HUES48 (cell line): ENCODE measurements at regions not wholly inside any gene's neighbourhood (a gene's known extent, or its start where the extent isn't known, plus 50 kb on each side); places are given as distances from the start of the nearest gene placed in this dataset.

Source experiments
- H3K27ac ChIP-seq: one replicate; pipeline ENCODE4 v1.7.0; 2013; ENCODE audit warnings: low read depth, low read length, inconsistent platforms
- H3K27me3 ChIP-seq: 2 replicates; pipeline ENCODE4 v1.6.1; 2013; ENCODE audit warnings: mild to moderate bottlenecking, low read length; ENCODE audit not compliant: control insufficient read depth, insufficient read depth
- H3K36me3 ChIP-seq: 2 replicates; pipeline ENCODE4 v1.6.1; 2013; ENCODE audit warnings: low read length; ENCODE audit not compliant: control insufficient read depth, insufficient read depth
- H3K4me1 ChIP-seq: 2 replicates; pipeline ENCODE4 v1.6.1; 2013; ENCODE audit warnings: mild to moderate bottlenecking, low read length; ENCODE audit not compliant: control insufficient read depth, insufficient read depth
- H3K4me3 ChIP-seq: 2 replicates; pipeline ENCODE4 v1.5.1; 2013; ENCODE audit warnings: mild to moderate bottlenecking, low read depth, low read length
- H3K9ac ChIP-seq: 2 replicates; pipeline ENCODE4 v1.6.1; 2013; ENCODE audit warnings: mild to moderate bottlenecking, low read depth, low read length, moderate library complexity
- H3K9me3 ChIP-seq: 2 replicates; pipeline ENCODE4 v1.6.1; 2013; ENCODE audit warnings: low read length; ENCODE audit not compliant: control insufficient read depth, insufficient read depth

DNA sequence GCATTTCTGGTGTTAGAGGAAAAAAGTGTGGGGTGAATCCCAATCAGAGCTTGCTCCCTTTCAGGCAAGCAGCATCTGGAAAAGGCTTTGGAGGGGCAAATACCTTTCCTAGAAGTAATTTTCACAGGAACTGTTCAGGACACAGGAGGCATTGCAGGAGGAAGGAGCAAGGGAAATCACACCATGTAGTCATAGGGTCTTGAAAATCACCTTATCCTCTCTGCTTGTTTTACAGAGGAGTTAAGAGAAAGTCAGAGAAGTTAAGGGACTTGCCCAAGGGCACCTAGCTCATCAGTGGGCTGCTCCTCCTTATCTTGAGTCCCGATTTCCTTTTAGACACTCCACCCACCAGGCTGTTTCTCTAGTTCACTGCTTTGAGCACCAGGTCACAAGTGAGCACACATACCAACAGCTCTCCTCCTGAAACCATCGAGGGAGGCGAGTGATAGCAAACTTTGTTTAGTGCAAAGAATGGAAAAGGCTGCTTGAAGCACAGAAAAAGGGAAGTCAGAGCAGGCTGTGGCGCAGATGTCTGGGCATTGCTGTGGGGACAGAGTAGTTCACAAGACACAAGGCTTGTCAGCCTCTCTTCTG, 89.2 kb upstream of the CXCR4 start:
- no peaks in the 10 kb centered on the region for H3K9me3 ChIP-seq
- H3K4me1 ChIP-seq: no peaks in the 10 kb centered on the region
- H3K27ac ChIP-seq: no peak overlapping the region
- no peaks in the 10 kb centered on the region for H3K36me3 ChIP-seq
- H3K9ac ChIP-seq: no peak overlapping the region
- no peak overlapping the region for H3K4me3 ChIP-seq
- no peaks in the 10 kb centered on the region for H3K27me3 ChIP-seq

DNA sequence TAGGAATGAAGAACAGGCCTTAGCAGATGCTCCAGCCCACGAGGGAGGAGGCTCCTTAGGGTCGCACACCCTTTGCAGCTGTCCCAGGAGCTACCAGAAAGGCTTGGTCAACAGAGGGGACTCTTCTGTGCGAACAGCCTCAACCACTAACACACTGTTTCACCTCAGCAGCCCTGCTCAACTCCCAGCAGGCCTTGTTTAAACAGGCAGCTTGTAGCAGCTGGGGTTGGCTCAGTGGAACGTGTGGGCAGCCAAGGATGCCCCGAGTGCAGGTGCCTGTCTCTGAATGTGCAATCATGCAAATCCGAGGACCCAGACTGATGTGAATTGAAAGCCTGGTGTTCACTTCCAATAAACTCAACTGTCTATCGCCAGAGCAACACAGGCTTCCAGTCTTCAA, 88.7 kb upstream of the CXCR4 start:
- H3K9me3 ChIP-seq: no peaks in the 10 kb centered on the region
- H3K27ac ChIP-seq: no peak overlapping the region
- H3K4me3 ChIP-seq: no peak overlapping the region
- H3K4me1 ChIP-seq: no peaks in the 10 kb centered on the region
- no peak overlapping the region for H3K9ac ChIP-seq
- H3K36me3 ChIP-seq: no peaks in the 10 kb centered on the region
- no peaks in the 10 kb centered on the region for H3K27me3 ChIP-seq

DNA sequence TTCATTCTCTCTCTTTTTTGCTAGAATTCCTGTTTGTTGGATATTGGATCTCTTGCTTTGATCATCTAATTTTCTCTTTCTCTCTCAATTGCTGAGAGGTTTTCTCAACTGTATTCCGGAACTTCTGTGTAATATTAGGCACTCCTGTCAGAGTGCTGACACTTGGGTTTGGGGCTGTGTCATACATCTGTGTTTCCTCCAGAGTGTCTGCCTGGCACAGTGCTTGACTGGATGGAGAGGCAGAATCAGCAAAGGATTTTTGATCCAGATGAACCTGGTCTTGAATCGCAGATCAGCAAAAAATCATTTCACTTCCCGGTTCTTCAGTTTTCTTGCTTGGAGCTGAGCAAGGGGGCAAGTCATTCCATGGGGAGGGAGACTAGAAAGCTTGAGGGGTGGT, 87.7 kb upstream of the CXCR4 start:
- no peak overlapping the region for H3K27ac ChIP-seq
- no peaks in the 10 kb centered on the region for H3K4me1 ChIP-seq
- no peaks in the 10 kb centered on the region for H3K27me3 ChIP-seq
- H3K4me3 ChIP-seq: no peak overlapping the region
- H3K36me3 ChIP-seq: no peaks in the 10 kb centered on the region
- H3K9ac ChIP-seq: no peak overlapping the region
- H3K9me3 ChIP-seq: no peaks in the 10 kb centered on the region

DNA sequence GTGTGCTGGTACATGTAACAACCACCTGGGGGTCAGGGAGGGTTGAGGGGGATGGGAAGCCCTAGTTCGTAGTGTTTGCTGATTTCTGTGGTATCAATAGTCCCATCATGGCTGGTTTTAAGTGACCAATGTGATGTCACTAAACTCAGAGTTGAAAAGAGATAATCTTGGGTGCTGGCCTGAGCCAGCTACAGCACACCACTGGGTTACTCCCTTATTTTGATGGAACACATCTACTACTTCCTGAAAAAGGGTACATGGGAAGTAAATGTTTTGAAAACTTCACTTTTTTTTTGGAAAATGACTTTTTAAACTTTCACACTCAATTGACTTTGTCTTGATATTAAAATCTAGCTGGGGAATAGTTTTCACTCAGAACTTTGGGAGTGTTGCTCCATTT, 87.0 kb upstream of the CXCR4 start:
- no peak overlapping the region for H3K4me3 ChIP-seq
- no peak overlapping the region for H3K27ac ChIP-seq
- no peaks in the 10 kb centered on the region for H3K9me3 ChIP-seq
- no peak overlapping the region for H3K9ac ChIP-seq
- H3K4me1 ChIP-seq: no peaks in the 10 kb centered on the region
- no peaks in the 10 kb centered on the region for H3K27me3 ChIP-seq
- H3K36me3 ChIP-seq: no peaks in the 10 kb centered on the region

DNA sequence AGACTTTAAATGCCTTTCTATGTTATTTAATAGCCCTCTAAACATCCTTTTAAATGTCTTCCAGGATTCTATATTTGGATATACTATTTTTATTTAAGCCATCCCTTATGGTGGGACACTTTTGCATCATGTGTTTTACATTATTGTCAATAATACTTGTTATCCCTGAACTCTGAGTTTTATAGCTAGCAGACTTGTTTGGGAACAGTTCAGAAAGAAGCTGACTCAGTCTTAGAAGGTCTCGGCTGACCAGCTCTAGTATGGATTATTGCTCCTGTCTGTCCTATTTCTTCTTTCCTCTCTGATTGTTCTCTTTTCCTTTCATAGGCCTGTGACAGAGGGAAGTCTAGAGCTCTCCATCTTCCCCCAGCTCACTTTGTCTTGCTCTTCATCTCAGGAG, 77.3 kb upstream of the CXCR4 start:
- no peak overlapping the region for H3K27ac ChIP-seq
- no peaks in the 10 kb centered on the region for H3K4me1 ChIP-seq
- no peak overlapping the region for H3K9ac ChIP-seq
- H3K9me3 ChIP-seq: no peaks in the 10 kb centered on the region; the same call in 1 of the 2 replicates
- no peaks in the 10 kb centered on the region for H3K27me3 ChIP-seq
- H3K4me3 ChIP-seq: no peak overlapping the region
- no peaks in the 10 kb centered on the region for H3K36me3 ChIP-seq

DNA sequence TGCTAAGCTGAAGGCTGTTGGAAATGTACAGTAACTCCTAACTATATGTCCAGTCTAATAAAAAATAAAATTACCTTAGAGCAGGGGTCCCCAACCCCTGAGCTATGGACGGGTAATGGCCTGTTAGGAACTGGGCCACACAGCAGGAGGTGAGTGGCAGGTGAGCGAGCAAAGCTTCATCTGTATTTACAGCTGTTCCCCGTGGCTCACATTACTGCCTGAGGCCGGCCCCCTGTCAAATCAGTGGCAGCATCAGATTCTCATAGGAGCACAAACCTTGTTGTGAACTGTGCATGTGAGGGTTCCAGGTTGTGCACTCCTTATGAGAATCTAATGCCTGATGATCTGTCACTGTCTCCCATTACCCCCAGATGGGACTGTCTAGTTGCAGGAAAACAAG, 73.1 kb upstream of the CXCR4 start:
- H3K9me3 ChIP-seq: no peaks in the 10 kb centered on the region
- H3K36me3 ChIP-seq: no peaks in the 10 kb centered on the region
- no peak overlapping the region for H3K27ac ChIP-seq
- H3K4me3 ChIP-seq: no peak overlapping the region
- H3K9ac ChIP-seq: no peak overlapping the region
- peaks cover 5% of the 10 kb centered on the region; the same call in 1 of the 2 replicates for H3K4me1 ChIP-seq
- no peaks in the 10 kb centered on the region for H3K27me3 ChIP-seq

DNA sequence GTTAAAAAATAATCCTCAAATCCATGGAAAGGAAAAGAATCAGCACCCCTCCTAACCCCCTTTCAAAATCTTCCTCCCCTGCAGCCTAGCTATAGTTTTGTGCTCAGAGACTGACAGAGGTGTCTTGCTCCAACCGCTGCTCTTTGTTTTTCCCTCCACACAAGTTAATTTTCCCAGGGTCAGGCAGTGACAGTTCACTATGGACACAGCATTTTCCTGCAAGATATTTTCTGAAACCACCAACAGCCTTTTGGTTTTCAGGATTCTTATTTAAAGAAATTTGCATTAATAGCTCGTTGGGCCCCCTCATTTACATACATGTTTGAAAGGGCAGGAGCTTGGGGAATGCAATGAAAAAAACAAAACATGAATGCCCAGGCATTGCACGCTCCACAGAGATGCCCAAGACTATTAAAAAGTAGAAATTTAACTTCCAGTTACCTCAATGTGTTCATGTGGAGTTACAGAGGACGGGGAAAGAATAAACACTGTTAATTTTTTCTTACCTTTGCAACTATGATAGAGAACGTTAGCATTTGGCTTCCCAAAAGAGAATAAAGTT, 71.4 kb upstream of the CXCR4 start:
- H3K27me3 ChIP-seq: no peaks in the 10 kb centered on the region
- peaks cover 5% of the 10 kb centered on the region; the same call in 1 of the 2 replicates for H3K4me1 ChIP-seq
- no peak overlapping the region for H3K27ac ChIP-seq
- no peak overlapping the region for H3K9ac ChIP-seq
- no peaks in the 10 kb centered on the region for H3K9me3 ChIP-seq
- no peaks in the 10 kb centered on the region for H3K36me3 ChIP-seq
- H3K4me3 ChIP-seq: no peak overlapping the region

DNA sequence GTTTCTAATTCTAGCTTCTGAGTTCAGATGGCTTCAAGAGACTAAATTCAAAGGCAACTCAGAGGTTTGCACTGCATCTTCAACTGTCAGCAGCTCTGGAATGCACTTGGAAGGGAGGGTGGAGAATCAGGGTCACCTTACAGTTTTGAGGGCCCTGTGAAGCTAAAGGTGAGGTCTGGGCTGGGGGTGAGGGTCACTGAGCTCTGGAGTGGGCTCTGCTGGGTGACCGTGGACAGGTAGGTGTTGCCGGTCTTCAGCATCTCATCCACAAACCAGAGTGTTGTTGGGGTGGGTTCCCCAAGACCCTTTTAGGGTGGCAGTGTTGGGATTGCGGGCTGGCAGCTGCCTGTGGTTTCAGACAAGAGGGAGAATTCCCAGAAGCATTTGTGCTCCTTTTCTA, 70.1 kb upstream of the CXCR4 start:
- H3K27ac ChIP-seq: no peak overlapping the region
- H3K9ac ChIP-seq: no peak overlapping the region
- H3K36me3 ChIP-seq: no peaks in the 10 kb centered on the region
- peaks cover 5% of the 10 kb centered on the region; the same call in 1 of the 2 replicates for H3K4me1 ChIP-seq
- no peaks in the 10 kb centered on the region for H3K9me3 ChIP-seq
- no peaks in the 10 kb centered on the region for H3K27me3 ChIP-seq
- no peak overlapping the region for H3K4me3 ChIP-seq

DNA sequence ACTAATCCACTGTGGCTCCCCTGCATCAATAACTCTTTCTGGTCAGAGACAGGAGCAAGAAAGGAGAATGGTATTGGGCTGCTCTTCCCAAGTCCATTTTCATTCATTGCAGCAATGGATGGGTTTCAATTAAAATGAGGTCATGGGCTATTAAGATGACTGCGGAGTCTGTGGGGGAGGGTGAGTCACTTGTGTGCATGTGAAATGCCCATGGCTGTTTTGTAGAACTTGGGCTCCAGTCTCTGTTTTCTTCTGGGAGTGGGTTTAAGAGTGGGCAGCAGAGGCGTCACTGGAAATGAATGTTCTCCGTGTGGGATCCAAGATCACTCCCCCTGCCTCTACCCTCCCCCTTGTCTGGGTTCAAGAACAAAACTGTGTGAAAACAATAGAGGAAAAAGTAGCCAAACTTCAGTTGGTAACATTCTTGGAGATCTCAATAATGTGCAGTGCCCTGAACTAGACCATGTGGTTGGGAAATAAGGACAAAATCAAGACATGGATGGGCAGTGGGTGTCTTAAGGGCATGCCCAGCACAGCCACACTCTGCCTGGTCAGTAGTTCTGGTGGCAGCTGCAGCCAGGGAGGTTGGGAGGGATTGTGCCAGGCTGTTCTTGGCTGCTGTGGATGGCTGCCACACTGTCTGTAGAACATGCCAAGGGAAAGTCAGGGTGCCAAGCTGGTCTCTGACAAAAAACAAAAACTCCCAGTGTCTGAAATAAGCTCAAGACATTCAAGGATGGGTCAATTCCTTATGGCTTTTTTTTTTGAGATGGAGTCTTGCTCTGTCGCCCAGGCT, 68.2 kb upstream of the CXCR4 start:
- Histone ChIP-seq H3K9ac (no peak overlapping the region), H3K9me3 (no peaks in the 10 kb centered on the region), H3K27ac (no peak overlapping the region), H3K4me1 (peaks cover 5% of the 10 kb centered on the region; the same call in 1 of the 2 replicates), H3K36me3 (no peaks in the 10 kb centered on the region), H3K4me3 (no peak overlapping the region), H3K27me3 (no peaks in the 10 kb centered on the region)

DNA sequence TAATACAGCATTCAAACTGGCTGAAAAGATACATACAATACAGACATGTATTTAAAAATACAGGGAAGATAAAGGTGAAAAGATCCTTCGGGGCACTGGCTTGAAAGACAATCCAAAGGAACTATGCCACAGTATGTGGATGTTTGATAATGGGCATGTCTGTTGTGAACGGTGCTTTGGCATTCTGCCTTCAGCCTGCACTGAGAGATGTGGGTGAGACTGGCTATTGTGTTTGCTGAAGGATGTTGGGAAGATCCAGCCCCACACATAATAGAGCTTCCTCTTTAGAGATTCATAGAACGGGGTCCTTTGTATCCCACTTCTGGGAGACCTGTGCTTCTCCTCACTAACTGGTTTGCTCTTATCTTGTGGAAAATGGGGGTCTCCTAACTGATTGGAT, 65.1 kb upstream of the CXCR4 start:
- no peaks in the 10 kb centered on the region for H3K9me3 ChIP-seq
- H3K36me3 ChIP-seq: no peaks in the 10 kb centered on the region
- H3K4me1 ChIP-seq: no peaks in the 10 kb centered on the region
- H3K27me3 ChIP-seq: no peaks in the 10 kb centered on the region
- no peak overlapping the region for H3K4me3 ChIP-seq
- no peak overlapping the region for H3K9ac ChIP-seq
- no peak overlapping the region for H3K27ac ChIP-seq

DNA sequence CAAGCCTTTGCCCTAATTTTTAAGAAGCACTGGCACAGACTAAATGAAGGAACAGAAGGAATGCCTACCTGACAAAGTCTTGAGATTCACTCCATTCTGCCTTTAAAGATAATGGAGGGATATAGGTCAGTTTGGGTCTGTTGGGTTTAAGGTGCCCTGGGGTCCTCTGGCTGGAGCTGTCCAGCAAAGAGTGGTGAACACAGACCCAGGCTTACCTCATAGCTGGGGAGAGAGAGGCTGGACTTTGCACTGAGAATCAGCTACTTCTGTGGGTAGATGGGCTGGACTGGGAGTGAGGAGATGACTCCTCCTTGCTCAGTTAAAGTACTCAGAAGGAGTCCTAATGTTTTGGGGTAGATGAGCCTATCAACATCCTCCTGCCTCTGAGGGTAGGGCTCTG, 64.4 kb upstream of the CXCR4 start:
- Histone ChIP-seq H3K27me3 (no peaks in the 10 kb centered on the region), H3K36me3 (no peaks in the 10 kb centered on the region), H3K9me3 (no peaks in the 10 kb centered on the region), H3K4me1 (no peaks in the 10 kb centered on the region), H3K9ac (no peak overlapping the region), H3K27ac (no peak overlapping the region), H3K4me3 (no peak overlapping the region)
